HepG2 (cell line): ENCODE measurements at regions not wholly inside any gene's neighbourhood (a gene's known extent, or its start where the extent isn't known, plus 50 kb on each side); places are given as distances from the start of the nearest gene placed in this dataset.

Experiments used
- ARHGAP35 ChIP-seq: sonication (generic); formaldehyde crosslinking; IDR thresholded peaks from 2 replicates; pipeline ENCODE4 v1.9.0; 2022; ENCODE audit warnings: mild to moderate bottlenecking, inconsistent platforms, moderate library complexity, missing genetic modification reagents, borderline replicate concordance
- ERF ChIP-seq: IDR thresholded peaks from 2 replicates; pipeline ENCODE4 v1.6.1; 2018; ENCODE audit warnings: missing biosample characterization, missing genetic modification reagents
- JUN ChIP-seq: sonication (generic); formaldehyde crosslinking; IDR thresholded peaks from 2 replicates; pipeline ENCODE4 v1.4.0; 2020; ENCODE audit warnings: mild to moderate bottlenecking, missing genetic modification reagents
- KMT2B ChIP-seq: IDR thresholded peaks from 2 replicates; pipeline ENCODE4 v1.6.1; 2016; ENCODE audit warnings: missing genetic modification reagents, missing compliant biosample characterization
- NFIB ChIP-seq: sonication (generic); formaldehyde crosslinking; IDR thresholded peaks from 2 replicates; pipeline ENCODE4 v1.9.0; 2021; ENCODE audit warnings: missing genetic modification reagents, mild to moderate bottlenecking, borderline replicate concordance
- SAP130 ChIP-seq: IDR thresholded peaks from 2 replicates; pipeline ENCODE4 v1.6.1; 2016; ENCODE audit warnings: low read depth
- ZIK1 ChIP-seq: sonication (generic); formaldehyde crosslinking; IDR thresholded peaks from 2 replicates; pipeline ENCODE4 v1.5.0; 2020; ENCODE audit warnings: mild to moderate bottlenecking, low read depth, missing genetic modification reagents, borderline replicate concordance
- ZNF34 ChIP-seq: sonication (generic); formaldehyde crosslinking; IDR thresholded peaks from 2 replicates; pipeline ENCODE4 v1.4.0; 2020; ENCODE audit warnings: mild to moderate bottlenecking, missing genetic modification reagents, borderline replicate concordance
- ZNF589 ChIP-seq: sonication (generic); formaldehyde crosslinking; conservative IDR thresholded peaks from 2 replicates; pipeline ENCODE4 v1.8.0; 2022; ENCODE audit warnings: mild to moderate bottlenecking, moderate library complexity, missing genetic modification reagents
- ZNF792 ChIP-seq: IDR thresholded peaks from 2 replicates; pipeline ENCODE4 v1.6.1; 2016
- TF ChIP-seq, protein P1 (sequence below): sonication (generic); formaldehyde crosslinking; IDR thresholded peaks from 2 replicates; pipeline ENCODE4 v1.4.0; 2020; ENCODE audit warnings: missing genetic modification reagents
- TF ChIP-seq, protein P2 (sequence below): IDR thresholded peaks from 2 replicates; pipeline ENCODE4 v1.6.1; 2016
- TF ChIP-seq, protein P3 (sequence below), 2 experiments: sonication (generic) in 1 of 2; formaldehyde crosslinking in 1 of 2; IDR thresholded peaks; 2 replicates each; pipeline versions ENCODE4 v1.5.1 to v1.6.1; 2011 to 2020; ENCODE audit warnings: borderline replicate concordance in 1 of 2, low read depth in 1 of 2, low read length in 1 of 2, mild to moderate bottlenecking in 1 of 2, missing genetic modification reagents in 1 of 2, moderate library complexity in 1 of 2
- TF ChIP-seq, protein P4 (sequence below): IDR thresholded peaks from 2 replicates; pipeline ENCODE4 v1.6.1; 2018; ENCODE audit warnings: missing genetic modification reagents

DNA sequence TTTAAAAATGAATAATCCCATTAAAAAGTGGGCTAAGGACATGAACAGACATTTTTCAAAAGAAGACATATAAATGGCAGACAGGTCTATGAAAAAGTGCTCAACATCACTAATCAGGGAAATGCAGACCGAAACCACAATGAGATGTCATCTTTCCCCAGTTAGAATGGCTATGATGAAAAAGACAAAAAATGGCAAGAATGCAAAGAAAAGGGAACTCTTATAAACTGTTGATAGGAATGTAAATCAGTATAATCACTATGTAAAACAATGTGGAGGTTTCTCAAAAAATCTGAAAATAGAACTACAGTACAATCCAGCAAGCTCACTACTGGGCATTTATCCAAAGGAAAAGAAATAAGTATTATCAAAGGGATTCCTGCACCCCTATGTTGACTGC lies 169.2 kb downstream of the METTL4 start:
- TF ChIP-seq ARHGAP35 (CRISPR knock-in tag) (no peak), ERF (no peak), ZNF34 (CRISPR knock-in tag) (no peak), SAP130 (no peak), KMT2B (CRISPR knock-in tag) (no peak), ZNF589 (CRISPR knock-in tag) (no peak), ZNF792 (no peak), JUN (CRISPR knock-in tag) (no peak), NFIB (CRISPR knock-in tag) (no peak), ZIK1 (CRISPR knock-in tag) (no peak)
- TF ChIP-seq, protein P1, sequence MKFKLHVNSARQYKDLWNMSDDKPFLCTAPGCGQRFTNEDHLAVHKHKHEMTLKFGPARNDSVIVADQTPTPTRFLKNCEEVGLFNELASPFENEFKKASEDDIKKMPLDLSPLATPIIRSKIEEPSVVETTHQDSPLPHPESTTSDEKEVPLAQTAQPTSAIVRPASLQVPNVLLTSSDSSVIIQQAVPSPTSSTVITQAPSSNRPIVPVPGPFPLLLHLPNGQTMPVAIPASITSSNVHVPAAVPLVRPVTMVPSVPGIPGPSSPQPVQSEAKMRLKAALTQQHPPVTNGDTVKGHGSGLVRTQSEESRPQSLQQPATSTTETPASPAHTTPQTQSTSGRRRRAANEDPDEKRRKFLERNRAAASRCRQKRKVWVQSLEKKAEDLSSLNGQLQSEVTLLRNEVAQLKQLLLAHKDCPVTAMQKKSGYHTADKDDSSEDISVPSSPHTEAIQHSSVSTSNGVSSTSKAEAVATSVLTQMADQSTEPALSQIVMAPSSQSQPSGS (CRISPR knock-in tag) = no peak
- TF ChIP-seq, protein P2, sequence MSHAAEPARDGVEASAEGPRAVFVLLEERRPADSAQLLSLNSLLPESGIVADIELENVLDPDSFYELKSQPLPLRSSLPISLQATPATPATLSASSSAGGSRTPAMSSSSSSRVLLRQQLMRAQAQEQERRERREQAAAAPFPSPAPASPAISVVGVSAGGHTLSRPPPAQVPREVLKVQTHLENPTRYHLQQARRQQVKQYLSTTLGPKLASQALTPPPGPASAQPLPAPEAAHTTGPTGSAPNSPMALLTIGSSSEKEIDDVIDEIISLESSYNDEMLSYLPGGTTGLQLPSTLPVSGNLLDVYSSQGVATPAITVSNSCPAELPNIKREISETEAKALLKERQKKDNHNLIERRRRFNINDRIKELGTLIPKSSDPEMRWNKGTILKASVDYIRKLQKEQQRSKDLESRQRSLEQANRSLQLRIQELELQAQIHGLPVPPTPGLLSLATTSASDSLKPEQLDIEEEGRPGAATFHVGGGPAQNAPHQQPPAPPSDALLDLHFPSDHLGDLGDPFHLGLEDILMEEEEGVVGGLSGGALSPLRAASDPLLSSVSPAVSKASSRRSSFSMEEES (CRISPR knock-in tag) = no peak
- TF ChIP-seq, protein P3, sequence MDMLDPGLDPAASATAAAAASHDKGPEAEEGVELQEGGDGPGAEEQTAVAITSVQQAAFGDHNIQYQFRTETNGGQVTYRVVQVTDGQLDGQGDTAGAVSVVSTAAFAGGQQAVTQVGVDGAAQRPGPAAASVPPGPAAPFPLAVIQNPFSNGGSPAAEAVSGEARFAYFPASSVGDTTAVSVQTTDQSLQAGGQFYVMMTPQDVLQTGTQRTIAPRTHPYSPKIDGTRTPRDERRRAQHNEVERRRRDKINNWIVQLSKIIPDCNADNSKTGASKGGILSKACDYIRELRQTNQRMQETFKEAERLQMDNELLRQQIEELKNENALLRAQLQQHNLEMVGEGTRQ (IDR thresholded peaks at IDR 0.05; ENCODE audit: low read depth, low read length) = no peak
- TF ChIP-seq, protein P3 (CRISPR knock-in tag; IDR thresholded peaks at IDR 0.05; ENCODE audit: borderline replicate concordance) = no peak
- TF ChIP-seq, protein P4, sequence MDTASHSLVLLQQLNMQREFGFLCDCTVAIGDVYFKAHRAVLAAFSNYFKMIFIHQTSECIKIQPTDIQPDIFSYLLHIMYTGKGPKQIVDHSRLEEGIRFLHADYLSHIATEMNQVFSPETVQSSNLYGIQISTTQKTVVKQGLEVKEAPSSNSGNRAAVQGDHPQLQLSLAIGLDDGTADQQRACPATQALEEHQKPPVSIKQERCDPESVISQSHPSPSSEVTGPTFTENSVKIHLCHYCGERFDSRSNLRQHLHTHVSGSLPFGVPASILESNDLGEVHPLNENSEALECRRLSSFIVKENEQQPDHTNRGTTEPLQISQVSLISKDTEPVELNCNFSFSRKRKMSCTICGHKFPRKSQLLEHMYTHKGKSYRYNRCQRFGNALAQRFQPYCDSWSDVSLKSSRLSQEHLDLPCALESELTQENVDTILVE (CRISPR knock-in tag) = no peak
